K562 (cell line): ENCODE measurements at regions not wholly inside any gene's neighbourhood (a gene's known extent, or its start where the extent isn't known, plus 50 kb on each side); places are given as distances from the start of the nearest gene placed in this dataset.

Experiments used
- ATAC-seq: fragments of 200-7000 bp; cut with Tn5 transposase; 3 replicates; pipeline ENCODE4 v1.9.1; 2020; ENCODE audit warnings: moderate library complexity
- BruUV-seq: library from RNA; stranded (reverse); fragments of 400-500 nt; replicated peaks from 2 replicates; lab custom pipeline; 2021; lab: Mats Ljungman, UMichigan
- CTCF ChIA-PET: fragments of 300-600 bp; formaldehyde crosslinking; extraction: SDS; loops from one replicate; lab custom pipeline; 2021; ENCODE audit warnings: low intra/inter-chr PET ratio; lab: Yijun Ruan, JAX
- POLR2A ChIA-PET: fragments of 300-600, 350-650 bp; sonication (Branson Sonifier 250); formaldehyde crosslinking; extraction: SDS; loops from one replicate; lab custom pipeline; 2021; ENCODE audit warnings: antibody characterized with exemption, inconsistent platforms; lab: Yijun Ruan, JAX
- DNase-seq, 4 experiments: peaks; one replicate each; pipeline versions ENCODE4 v3.0.0 to v3.0.0-alpha.2; 2011 to 2018; ENCODE audit warnings: low spot score in 3 of 4, mixed read lengths in 3 of 4; ENCODE audit errors: extremely low read depth in 1 of 4
- FAIRE-seq: peaks from 2 replicates; lab custom pipeline; 2011; peaks lifted over from hg19 to GRCh38; lab: Jason Lieb, UNC
- H2AFZ ChIP-seq: 2 replicates; pipeline ENCODE4 v1.6.0; 2011; ENCODE audit warnings: low read depth, low read length, control low read depth, inconsistent platforms
- H3K27ac ChIP-seq: fragments of 200-600 bp; 3 replicates; pipeline ENCODE4 v1.8.0; 2011; ENCODE audit warnings: low read depth, mild to moderate bottlenecking, control low read depth, inconsistent platforms, low read length, moderate library complexity, mixed read lengths; ENCODE audit errors: extremely low read depth
- H3K27me3 ChIP-seq, 2 experiments: fragments of 300-600 bp in 1 of 2; 2 replicates in 1 of 2; 3 replicates in 1 of 2; pipeline versions ENCODE4 v1.6.0 to v1.8.0; 2011; ENCODE audit warnings: inconsistent platforms in 2 of 2, low read length in 2 of 2, mild to moderate bottlenecking in 1 of 2, mixed read lengths in 1 of 2, moderate library complexity in 1 of 2; ENCODE audit not compliant: control insufficient read depth in 2 of 2, insufficient read depth in 2 of 2
- H3K36me3 ChIP-seq: fragments of 300-600 bp; 3 replicates; pipeline ENCODE4 v1.8.0; 2011; ENCODE audit warnings: mild to moderate bottlenecking, low read length, inconsistent platforms; ENCODE audit not compliant: control insufficient read depth, insufficient read depth
- H3K4me1 ChIP-seq, 2 experiments: fragments of 200-600 bp in 1 of 2; replicated peaks in 1 of 2; 2 replicates in 1 of 2; 3 replicates in 1 of 2; pipeline versions ENCODE4 v1.5.1 to v1.8.0; 2011; ENCODE audit warnings: inconsistent platforms in 2 of 2, low read length in 2 of 2, mild to moderate bottlenecking in 1 of 2, mixed read lengths in 1 of 2, moderate library complexity in 1 of 2; ENCODE audit not compliant: control insufficient read depth in 2 of 2, insufficient read depth in 2 of 2
- H3K4me2 ChIP-seq: 2 replicates; pipeline ENCODE4 v1.6.1; 2011; ENCODE audit warnings: low read length, control low read depth, inconsistent platforms, mixed read lengths; ENCODE audit not compliant: insufficient read depth
- H3K4me3 ChIP-seq: fragments of 200-600 bp; sonication (generic), shearing (Covaris generic); 2 replicates; pipeline ENCODE4 v1.5.1; 2016; ENCODE audit warnings: control low read depth, inconsistent platforms
- H3K79me2 ChIP-seq: fragments of 200-600 bp; 3 replicates; pipeline ENCODE4 v1.8.0; 2011; ENCODE audit warnings: low read length, inconsistent platforms; ENCODE audit not compliant: control insufficient read depth, insufficient read depth
- H3K9ac ChIP-seq, 2 experiments: 2 replicates each; pipeline versions ENCODE4 v1.6.0 to v1.6.1; 2011; ENCODE audit warnings: low read depth in 2 of 2, low read length in 2 of 2, control low read depth in 1 of 2, inconsistent platforms in 1 of 2, mild to moderate bottlenecking in 1 of 2, mixed read lengths in 1 of 2; ENCODE audit not compliant: insufficient read depth in 1 of 2
- H3K9me1 ChIP-seq: one replicate; pipeline ENCODE4 v1.6.0; 2011; ENCODE audit warnings: inconsistent platforms, mild to moderate bottlenecking, low read length, moderate library complexity; ENCODE audit not compliant: control insufficient read depth, insufficient read depth
- H3K9me3 ChIP-seq: replicated peaks from 2 replicates; pipeline ENCODE4 v1.5.1; 2011; ENCODE audit warnings: low read depth, low read length, inconsistent platforms; ENCODE audit not compliant: control insufficient read depth, insufficient read depth
- H4K20me1 ChIP-seq: replicated peaks from 2 replicates; pipeline ENCODE4 v1.6.1; 2011; ENCODE audit warnings: low read length, inconsistent platforms, mixed read lengths; ENCODE audit not compliant: control insufficient read depth, insufficient read depth
- FOXK1 ChIP-seq: sonication (generic); formaldehyde crosslinking; IDR thresholded peaks from 2 replicates; pipeline ENCODE4 v1.8.0; 2022; ENCODE audit warnings: missing genetic modification reagents, mild to moderate bottlenecking, borderline replicate concordance
- ILF3 ChIP-seq: fragments of 450-650 bp; IDR thresholded peaks from 2 replicates; pipeline ENCODE4 v1.6.1; 2018; ENCODE audit warnings: antibody characterized with exemption, mild to moderate bottlenecking, moderate library complexity, borderline replicate concordance
- MEF2A ChIP-seq: IDR thresholded peaks from 2 replicates; pipeline ENCODE4 v1.6.1; 2011; ENCODE audit warnings: low read depth, mild to moderate bottlenecking, low read length, moderate library complexity; ENCODE audit not compliant: control insufficient read depth
- POLR3G ChIP-seq: IDR thresholded peaks from 2 replicates; pipeline ENCODE4 v1.6.1; 2011; ENCODE audit not compliant: insufficient read length, insufficient replicate concordance; ENCODE audit errors: extremely low read depth
- PYGO2 ChIP-seq: fragments of 450-650 bp; IDR thresholded peaks from 2 replicates; pipeline ENCODE4 v1.6.1; 2016; ENCODE audit warnings: mild to moderate bottlenecking, missing genetic modification characterization, moderate library complexity, missing compliant biosample characterization
- ZNF586 ChIP-seq: fragments of 450-650 bp; formaldehyde crosslinking; conservative IDR thresholded peaks from 2 replicates; pipeline ENCODE4 v1.4.0; 2020; ENCODE audit warnings: mild to moderate bottlenecking, moderate library complexity
- ZNF696 ChIP-seq: fragments of 250-450 bp; sonication (Bioruptor Pico); conservative IDR thresholded peaks from 2 replicates; pipeline ENCODE4 v1.4.0; 2020; ENCODE audit warnings: mild to moderate bottlenecking, moderate library complexity
- WGBS: fragments of 100-300 bp; shearing (Covaris generic); methylation state at CpG from one replicate; pipeline ENCODE4 v1.1.6; 2016; ENCODE audit warnings: low coverage, mixed read lengths; ENCODE audit not compliant: insufficient coverage; ENCODE audit errors: missing lambda C conversion rate; 5-methylcytosine and 5-hydroxymethylcytosine counted together
- in situ Hi-C: fragments of 300-500 bp; cut with MboI; formaldehyde crosslinking; loops from 4 replicates; pipeline ENCODE4 v1.15.0; 2018; ENCODE audit warnings: inconsistent platforms, mixed read lengths
- intact Hi-C: fragments of 100-400 bp; cut with micrococcal nuclease; formaldehyde crosslinking; loops from 2 replicates; pipeline ENCODE4 v1.14.2; 2022
- TF ChIP-seq, protein P1 (sequence below): fragments of 250-450 bp; sonication (Bioruptor Pico); IDR thresholded peaks from 2 replicates; pipeline ENCODE4 v1.9.0; 2021; ENCODE audit warnings: mild to moderate bottlenecking

DNA sequence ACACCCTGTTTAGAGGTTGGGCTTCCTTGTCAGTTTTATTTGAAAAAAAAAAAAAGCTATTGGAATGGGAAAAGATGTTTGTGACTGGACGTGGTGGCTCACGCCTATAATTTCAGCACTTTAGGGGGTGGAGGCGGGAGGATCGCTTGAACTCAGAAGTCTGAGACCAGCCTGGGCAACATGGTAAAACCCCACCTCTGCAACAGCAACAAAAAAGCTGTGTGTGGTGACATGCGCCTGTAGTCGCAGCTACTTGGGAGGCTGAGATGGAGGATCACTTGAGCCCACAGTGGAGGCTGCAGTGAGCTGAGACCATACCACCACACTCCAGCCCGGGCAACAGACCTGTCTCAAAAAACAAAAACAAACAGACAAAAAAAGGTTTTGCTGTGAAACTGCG lies 66.1 kb upstream of the SIAH1 start:
- in situ Hi-C loops (no loop called here), intact Hi-C loops (loop anchor here (10.0 kb wide), 1 partner anchor 173 kb away; no protein-coding TSS in a partner anchor)
- ATAC-seq (no peak), DNase-seq (no peak), FAIRE-seq (no peak)
- H3K4me2 ChIP-seq = no peak overlapping the region
- 6% methylated on average over 6 of the region's 8 CpGs for WGBS
- BruUV-seq = no TSS peak
- ChIA-PET CTCF (no interaction called here), POLR2A (no interaction called here)
- H3K79me2 ChIP-seq = no peaks in the 10 kb centered on the region
- H3K4me1 ChIP-seq = peaks cover 0 to 3% of the 10 kb centered on the region in 2 experiments; a peak in 1 of 5 replicates
- H3K9ac ChIP-seq = no peak overlapping the region
- H3K9me3 ChIP-seq = no peaks in the 10 kb centered on the region
- no peaks in the 10 kb centered on the region for H3K36me3 ChIP-seq
- no peak overlapping the region for H3K27ac ChIP-seq
- no peak for TF ChIP-seq FOXK1 (CRISPR knock-in tag)
- H2AFZ ChIP-seq = no peak overlapping the region
- H3K4me3 ChIP-seq = no peak overlapping the region
- peaks cover 3% of the 10 kb centered on the region for H3K9me1 ChIP-seq
- no peaks in the 10 kb centered on the region for H4K20me1 ChIP-seq
- H3K27me3 ChIP-seq = peaks cover 5 to 38% of the 10 kb centered on the region in 2 experiments; a peak in 3 of 5 replicates

DNA sequence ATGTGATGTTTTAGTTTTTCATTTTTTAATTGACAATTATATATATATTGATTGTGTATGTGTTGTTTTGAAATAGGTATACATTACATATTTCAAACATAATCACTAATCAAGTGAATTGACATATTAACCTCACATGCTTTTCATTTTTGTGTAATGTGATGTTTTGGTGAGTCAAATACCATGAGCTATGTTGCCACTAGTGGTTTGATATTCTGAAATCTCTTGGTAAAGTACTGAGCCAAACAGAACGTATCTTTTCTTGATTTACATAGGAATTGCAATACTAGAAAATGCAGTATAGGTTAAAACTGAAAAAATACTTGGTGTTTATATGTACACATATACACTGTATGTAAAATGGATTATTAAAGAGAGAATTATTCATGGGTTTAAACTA lies 65.2 kb upstream of the SIAH1 start:
- POLR2A ChIA-PET = no interaction called here
- Histone ChIP-seq H3K9me1 (peaks cover 3% of the 10 kb centered on the region), H3K79me2 (no peaks in the 10 kb centered on the region), H3K9ac (no peak overlapping the region), H3K4me1 (peaks cover 0 to 3% of the 10 kb centered on the region in 2 experiments; a peak in 1 of 5 replicates), H3K4me3 (no peak overlapping the region), H3K27me3 (peaks cover 5 to 33% of the 10 kb centered on the region in 2 experiments; a peak in 3 of 5 replicates), H3K36me3 (no peaks in the 10 kb centered on the region), H3K27ac (no peak overlapping the region), H3K4me2 (no peak overlapping the region), H4K20me1 (no peaks in the 10 kb centered on the region), H3K9me3 (no peaks in the 10 kb centered on the region), H2AFZ (no peak overlapping the region)
- DNase-seq = no peak
- TF ChIP-seq ZNF696 (CRISPR knock-in tag) (no peak), POLR3G (no peak), PYGO2 (tag) (no peak), ILF3 (no peak), ZNF586 (CRISPR knock-in tag) (no peak), MEF2A (no peak)
- TF ChIP-seq, protein P1, sequence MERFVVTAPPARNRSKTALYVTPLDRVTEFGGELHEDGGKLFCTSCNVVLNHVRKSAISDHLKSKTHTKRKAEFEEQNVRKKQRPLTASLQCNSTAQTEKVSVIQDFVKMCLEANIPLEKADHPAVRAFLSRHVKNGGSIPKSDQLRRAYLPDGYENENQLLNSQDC (CRISPR knock-in tag) = no peak
- CTCF ChIA-PET = no interaction called here
- no TSS peak for BruUV-seq
- in situ Hi-C loops (no loop called here), intact Hi-C loops (loop anchor here (10.0 kb wide), 1 partner anchor 174 kb away; no protein-coding TSS in a partner anchor)
- WGBS = 0% methylated on average over 1 of the region's 1 CpG
- no peak for ATAC-seq
- no peak for FAIRE-seq
